ENCODE measurements at regions not wholly inside any gene's neighbourhood (a gene's known extent, or its start where the extent isn't known, plus 50 kb on each side); places are given as distances from the start of the nearest gene placed in this dataset.

DNA sequence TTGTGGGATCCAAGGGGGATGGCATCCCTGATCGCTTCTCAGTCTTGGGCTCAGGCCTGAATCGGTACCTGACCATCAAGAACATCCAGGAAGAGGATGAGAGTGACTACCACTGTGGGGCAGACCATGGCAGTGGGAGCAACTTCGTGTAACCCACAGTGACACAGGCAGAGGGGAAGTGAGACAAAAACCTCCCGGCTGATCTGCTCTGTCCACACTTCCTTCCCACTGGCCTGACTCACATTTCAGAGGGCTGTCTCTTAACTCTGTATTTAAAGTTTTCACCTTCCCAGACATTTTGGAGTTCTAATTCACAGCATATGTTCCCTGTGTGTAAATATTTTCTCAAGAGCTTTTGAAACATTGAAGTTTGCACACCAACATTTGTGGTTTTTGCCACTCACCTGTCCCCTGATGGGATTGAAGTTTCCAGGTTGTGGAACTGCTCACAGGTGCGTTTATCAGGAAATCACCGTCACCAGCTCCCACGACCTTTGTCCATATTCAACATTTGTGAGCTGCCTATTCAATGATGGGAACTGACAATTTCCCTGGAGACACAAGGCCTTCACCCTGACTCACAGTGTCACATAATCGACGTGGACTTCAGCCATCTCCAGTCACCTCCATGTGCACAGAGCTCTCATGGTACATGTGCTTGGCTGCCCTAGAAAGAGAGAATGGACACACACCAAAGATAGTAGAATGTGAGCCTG is 99.2 kb downstream of the VPREB1 start:
- DNase-seq, result no peak
- ATAC-seq (ENCODE audit: poor library complexity), result no peak
- intact Hi-C loops (cut with DNase I), result no loop called here

GRCh38 chr22:22344430-22344829 is 99.8 kb downstream of the VPREB1 start:
- ATAC-seq (ENCODE audit: poor library complexity), result no peak
- DNase-seq, result no peak
- intact Hi-C loops (cut with DNase I), result no loop called here

DNA sequence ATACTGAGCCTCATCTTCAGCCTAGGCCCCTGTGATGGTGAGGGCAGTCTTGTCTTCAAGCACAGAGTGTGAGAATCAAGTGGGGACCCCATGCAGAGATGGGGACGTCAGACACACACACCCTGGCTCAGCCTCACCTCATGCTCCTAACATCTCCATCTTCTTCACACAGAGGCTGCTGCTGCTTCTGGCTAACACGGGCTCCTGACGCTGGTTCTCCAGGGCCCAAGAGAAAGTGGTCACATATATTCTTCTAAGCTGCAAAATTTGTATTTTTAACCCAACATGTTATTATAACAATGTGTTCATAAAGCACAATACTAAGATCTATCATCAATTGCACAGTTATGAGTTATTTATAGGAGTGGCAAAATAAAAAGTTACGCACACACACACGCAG is 101.2 kb downstream of the VPREB1 start:
- ATAC-seq (ENCODE audit: poor library complexity), result no peak
- intact Hi-C loops (cut with DNase I), result no loop called here

GRCh38 chr22:22346401-22347107 is 102.0 kb downstream of the VPREB1 start:
- no peak for ATAC-seq (ENCODE audit: poor library complexity)

More for the DNA sequence above, 101.2 kb downstream of the VPREB1 start:
- DNase-seq, result no peak

DNA sequence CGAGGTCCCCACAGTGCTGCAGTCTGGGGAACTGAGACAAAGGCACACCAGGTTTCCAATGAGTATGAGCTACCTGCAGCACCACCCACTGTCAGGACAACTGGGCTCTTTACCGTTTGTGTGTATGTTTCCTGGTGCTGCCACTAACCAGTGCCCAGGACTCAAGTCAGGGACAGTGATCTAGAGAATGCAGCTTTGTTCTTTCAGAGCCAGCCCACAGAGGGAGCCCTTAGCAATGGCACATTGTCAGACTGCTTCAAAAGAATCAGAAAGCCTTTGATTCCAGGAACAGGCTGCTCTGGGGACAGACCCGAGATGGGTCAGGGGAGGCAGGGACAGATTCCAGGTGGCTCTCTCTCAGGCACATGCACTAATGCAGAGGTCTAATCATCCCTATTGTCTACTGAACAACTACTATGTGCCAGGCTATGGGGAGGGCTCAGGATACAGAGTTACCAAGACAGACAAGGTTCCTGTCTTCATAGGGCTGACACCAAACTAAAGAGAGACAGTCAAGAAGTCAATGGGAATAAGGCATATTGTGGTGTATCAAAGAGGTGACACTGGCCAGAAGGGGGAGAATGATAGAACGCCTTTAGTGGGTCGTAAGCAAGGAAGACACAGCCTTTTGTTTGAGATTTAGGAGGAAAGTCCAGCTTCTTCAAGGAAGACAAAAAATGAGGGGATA is 103.7 kb downstream of the VPREB1 start:
- no peak for ATAC-seq (ENCODE audit: poor library complexity)
- intact Hi-C loops (cut with DNase I), result no loop called here
- no peak for DNase-seq

More at GRCh38 chr22:22346401-22347107, 102.0 kb downstream of the VPREB1 start:
- intact Hi-C loops (cut with DNase I), result no loop called here
- no peak for DNase-seq

DNA sequence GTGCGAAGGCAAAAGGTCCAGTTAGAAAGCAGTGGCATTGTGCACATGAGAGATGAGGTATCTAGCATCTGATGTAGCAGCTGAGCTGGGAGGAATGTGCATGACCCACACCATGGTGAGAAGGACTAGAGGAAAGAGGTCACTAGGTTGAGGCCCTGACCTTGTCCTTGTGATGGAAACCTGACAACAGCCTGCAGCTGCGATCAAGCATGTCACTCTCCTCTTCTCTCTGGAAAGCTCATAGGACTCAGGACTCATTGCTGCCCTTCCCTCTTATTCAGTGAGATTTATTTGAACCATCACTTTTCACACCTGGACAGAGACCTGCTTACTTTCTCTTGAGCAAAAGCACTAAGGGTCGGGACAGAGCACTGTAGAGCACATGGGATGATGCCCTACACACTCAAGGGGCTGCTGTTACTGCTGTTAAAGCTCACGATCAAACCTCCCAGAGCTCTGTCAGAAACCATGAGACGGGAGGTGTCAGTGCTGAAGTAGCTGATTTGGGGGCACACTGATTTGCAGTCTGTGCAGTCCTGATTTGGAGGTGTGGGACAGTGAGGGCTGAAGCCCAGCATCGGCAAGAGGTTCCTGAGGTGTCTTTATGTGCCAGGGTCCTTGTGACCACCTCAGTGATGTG is 104.3 kb downstream of the VPREB1 start:
- ATAC-seq (ENCODE audit: poor library complexity), result no peak
- intact Hi-C loops (cut with DNase I), result no loop called here

GRCh38 chr22:22349455-22349836 is 104.9 kb downstream of the VPREB1 start:
- DNase-seq, result no peak
- intact Hi-C loops (cut with DNase I), result no loop called here
- ATAC-seq (ENCODE audit: poor library complexity), result no peak

More for the DNA sequence above, 104.3 kb downstream of the VPREB1 start:
- DNase-seq, result no peak

DNA sequence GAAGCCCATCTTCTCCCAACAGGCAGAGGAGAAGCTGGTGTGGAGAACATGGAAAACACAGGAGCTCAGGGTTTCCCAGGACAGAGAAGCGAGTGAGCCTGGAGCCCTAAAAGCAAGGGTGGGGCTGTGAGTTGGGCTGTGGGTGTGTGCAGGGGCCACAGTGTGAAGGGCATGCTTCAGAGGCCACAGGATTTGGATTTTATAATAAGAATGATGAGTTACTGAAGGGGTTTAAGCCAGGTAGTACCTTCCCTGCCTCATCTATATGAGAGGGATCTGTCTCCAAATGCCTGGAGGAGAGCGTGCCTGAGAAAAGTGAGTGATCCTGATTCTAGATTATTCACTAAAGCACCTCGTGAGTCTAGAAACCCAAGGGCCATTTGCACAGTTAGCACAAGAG is 106.8 kb downstream of the VPREB1 start:
- intact Hi-C loops (cut with DNase I), result no loop called here
- DNase-seq (no peak), ATAC-seq (ENCODE audit: poor library complexity) (no peak)

DNA sequence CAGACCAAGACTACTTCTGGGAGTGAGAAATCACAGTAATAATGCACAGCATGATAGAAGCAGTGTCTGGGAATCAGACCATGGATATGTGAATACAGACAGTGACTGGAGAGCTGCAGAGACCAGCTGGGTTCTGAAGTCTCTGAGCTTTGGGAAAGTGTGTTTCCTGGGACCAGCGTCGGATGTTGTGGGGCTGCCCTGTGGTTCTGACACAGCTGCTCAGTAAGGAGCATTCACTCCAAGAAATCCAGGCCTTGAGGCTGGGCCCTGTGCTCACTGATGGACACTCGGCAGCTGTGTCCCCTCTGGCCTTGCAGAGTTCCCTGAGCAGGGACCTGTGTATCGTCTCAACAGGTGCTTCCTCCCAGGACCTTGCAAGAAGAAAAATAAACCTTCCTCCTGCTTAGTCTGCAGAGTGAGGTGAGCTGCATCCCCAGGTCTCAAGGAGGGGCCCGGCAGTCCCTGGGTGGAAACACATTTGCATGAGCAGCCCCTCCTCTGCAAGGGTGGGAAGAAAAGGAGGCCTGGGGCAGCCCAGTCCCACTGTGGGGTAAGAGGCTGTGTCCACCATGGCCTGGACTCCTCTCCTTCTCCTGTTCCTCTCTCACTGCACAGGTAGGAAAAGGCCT is 107.9 kb downstream of the VPREB1 start:
- intact Hi-C loops (cut with DNase I), result no loop called here
- no peak for DNase-seq
- ATAC-seq (ENCODE audit: poor library complexity), result no peak

DNA sequence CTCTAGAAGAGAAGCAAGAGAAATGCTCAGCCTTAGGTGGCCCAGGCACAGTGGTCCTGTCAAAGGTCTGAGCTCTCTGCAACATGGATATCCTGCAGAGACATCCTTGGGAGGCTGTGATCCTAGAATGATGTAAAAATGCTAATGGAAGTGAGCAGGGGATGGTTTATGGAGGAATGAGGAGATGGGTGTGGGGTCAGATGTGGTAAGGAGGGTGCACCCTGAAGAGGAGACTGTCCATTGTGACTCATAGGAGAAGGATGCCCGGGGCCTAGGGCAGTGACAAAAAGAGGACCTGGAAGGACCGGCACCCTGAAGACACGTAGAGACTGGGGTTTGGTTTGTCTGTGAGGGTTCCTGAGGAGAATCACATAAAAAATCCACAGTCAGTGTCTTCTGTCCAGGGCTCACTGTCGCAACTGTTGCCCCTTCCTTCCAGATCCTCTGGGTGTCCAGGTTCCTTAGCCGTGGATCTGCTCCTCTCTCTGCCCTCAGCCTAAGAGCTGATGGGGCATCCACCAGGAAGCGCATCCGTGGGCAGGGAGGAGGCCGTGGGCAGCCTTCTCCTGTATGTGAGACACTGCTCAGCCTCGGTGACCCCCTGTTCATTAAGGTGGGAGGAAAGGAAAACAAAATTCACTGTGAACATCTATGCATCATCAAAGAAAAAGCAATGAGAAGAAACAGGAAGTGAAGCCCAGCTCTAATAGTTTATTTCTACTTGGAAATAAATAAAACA is 110.7 kb downstream of the VPREB1 start:
- no peak for DNase-seq
- intact Hi-C loops (cut with DNase I), result no loop called here
- no peak for ATAC-seq (ENCODE audit: poor library complexity)

GRCh38 chr22:22357024-22357883 is 112.7 kb downstream of the VPREB1 start:
- intact Hi-C loops (cut with DNase I), result no loop called here

GRCh38 chr22:22358152-22358551 is 113.6 kb downstream of the VPREB1 start:
- DNase-seq (no peak), ATAC-seq (ENCODE audit: poor library complexity) (no peak)
- intact Hi-C loops (cut with DNase I), result no loop called here

More at GRCh38 chr22:22357024-22357883, 112.7 kb downstream of the VPREB1 start:
- ATAC-seq (ENCODE audit: poor library complexity), result peak; percentile 93
- DNase-seq, result peak; percentile 76

DNA sequence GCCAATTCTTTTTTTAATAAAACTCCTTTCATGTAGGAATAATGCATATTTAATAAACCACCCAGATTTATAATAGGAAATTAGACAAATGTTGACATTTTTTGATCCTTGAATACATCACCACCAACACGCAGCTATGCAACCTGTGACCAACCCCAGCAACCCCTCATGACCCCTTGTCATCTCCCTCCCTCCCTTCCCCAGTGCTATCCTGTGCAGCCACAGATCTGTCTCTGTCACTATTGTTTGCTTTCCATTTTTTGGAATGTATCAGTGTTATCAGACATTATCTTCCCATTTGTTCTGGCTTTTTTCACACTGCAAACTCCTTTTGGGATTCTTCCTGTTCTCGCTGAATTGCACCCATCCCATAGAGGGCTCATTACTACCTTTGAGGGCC is 114.1 kb downstream of the VPREB1 start:
- DNase-seq (no peak), ATAC-seq (ENCODE audit: poor library complexity) (no peak)
- intact Hi-C loops (cut with DNase I), result no loop called here

DNA sequence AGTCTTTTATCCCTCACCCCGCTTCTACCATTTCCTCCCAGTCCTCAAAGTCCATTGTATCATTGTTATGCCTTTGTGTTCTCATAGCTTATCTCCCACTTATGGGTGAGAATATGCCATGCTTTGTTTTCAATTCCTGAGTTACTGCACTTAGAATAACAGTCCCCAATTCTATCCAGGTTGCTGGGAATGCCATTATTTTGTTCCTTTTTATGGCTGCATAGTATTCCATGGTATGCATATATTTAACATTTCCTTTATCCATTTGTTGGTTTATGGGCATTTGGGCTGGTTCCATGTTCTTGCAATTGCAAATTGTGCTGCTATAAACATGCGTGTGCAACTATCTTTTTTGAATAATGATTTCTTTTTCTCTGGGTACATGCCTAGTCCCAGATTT is 114.9 kb downstream of the VPREB1 start:
- intact Hi-C loops (cut with DNase I), result no loop called here

GRCh38 chr22:22360014-22360413 is 115.4 kb downstream of the VPREB1 start:
- ATAC-seq (ENCODE audit: poor library complexity) (no peak), DNase-seq (no peak)
- intact Hi-C loops (cut with DNase I), result no loop called here

More for the DNA sequence above, 114.9 kb downstream of the VPREB1 start:
- ATAC-seq (ENCODE audit: poor library complexity) (no peak), DNase-seq (no peak)

DNA sequence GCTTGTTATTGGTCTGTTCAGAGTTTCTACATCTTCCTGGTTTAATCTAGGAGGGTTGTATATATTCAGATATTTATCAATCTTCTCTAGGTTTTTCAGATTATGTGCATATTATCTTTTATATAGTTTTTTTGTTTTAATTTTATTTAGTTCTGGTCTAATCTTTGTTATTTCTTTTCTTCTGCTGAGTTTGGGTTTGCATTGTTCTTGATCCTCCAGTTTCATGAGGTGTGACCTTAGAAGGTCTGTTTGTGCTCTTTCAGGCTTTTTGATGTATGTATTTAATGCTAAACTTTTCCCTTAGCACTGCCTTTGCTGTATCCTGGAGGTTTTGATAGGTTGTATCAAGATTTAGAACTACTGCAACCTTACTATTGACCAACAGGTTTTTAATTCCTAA is 117.7 kb downstream of the VPREB1 start:
- no peak for DNase-seq
- ATAC-seq (ENCODE audit: poor library complexity), result no peak

GRCh38 chr22:22362936-22363335 is 118.3 kb downstream of the VPREB1 start:
- DNase-seq (no peak), ATAC-seq (ENCODE audit: poor library complexity) (no peak)
- intact Hi-C loops (cut with DNase I), result no loop called here

More for the DNA sequence above, 117.7 kb downstream of the VPREB1 start:
- intact Hi-C loops (cut with DNase I), result no loop called here

Data from Right ventricle myocardium superior (tissue), 1 donor.